Stomach (tissue), 4 donors: ENCODE measurements at regions not wholly inside any gene's neighbourhood (a gene's known extent, or its start where the extent isn't known, plus 50 kb on each side); places are given as distances from the start of the nearest gene placed in this dataset.

Source experiments
- CTCF ChIP-seq, 7 experiments: fragments of 450-650 bp in 4 of 7; fragments of 200-600 bp in 3 of 7; sonication (generic) in 3 of 7; IDR thresholded peaks; one replicate each; pipeline ENCODE4 v1.5.1; 2016 to 2019; ENCODE audit warnings: antibody characterized with exemption in 7 of 7, control low read depth in 2 of 7, mild to moderate bottlenecking in 1 of 7
- POLR2AphosphoS5 ChIP-seq, 3 donors: sonication (generic); formaldehyde crosslinking; IDR thresholded peaks; one replicate each; pipeline ENCODE4 v1.6.1; 2016; ENCODE audit warnings: antibody characterized with exemption in 3 of 3

- TF ChIP-seq POLR2AphosphoS5 (IDR thresholded peaks at IDR 0.05) (no peak), CTCF (IDR thresholded peaks at IDR 0.05) (no peak)
Observed at GRCh38 chr12:13326076-13326475, 129.6 kb downstream of the EMP1 start.
